H9 (cell line): ENCODE measurements at regions not wholly inside any gene's neighbourhood (a gene's known extent, or its start where the extent isn't known, plus 50 kb on each side); places are given as distances from the start of the nearest gene placed in this dataset.

ENCODE experiments used
- DNase-seq: peaks from one replicate; pipeline ENCODE4 v3.0.0-alpha.2; 2017
- H2AFZ ChIP-seq: one replicate; pipeline ENCODE4 v1.6.1; 2013; ENCODE audit warnings: mild to moderate bottlenecking, low read length, control low read depth, moderate library complexity
- H2AK5ac ChIP-seq: 2 replicates; pipeline ENCODE4 v1.6.1; 2013; ENCODE audit warnings: low read length, control low read depth, mixed read lengths; ENCODE audit not compliant: insufficient read length
- H2BK120ac ChIP-seq: one replicate; pipeline ENCODE4 v1.6.1; 2013; ENCODE audit warnings: low read depth, mild to moderate bottlenecking, low read length, control low read depth, inconsistent platforms; ENCODE audit not compliant: poor library complexity, severe bottlenecking
- H2BK12ac ChIP-seq: 2 replicates; pipeline ENCODE4 v1.6.1; 2013; ENCODE audit warnings: low read length, control low read depth, mixed read lengths, low read depth; ENCODE audit not compliant: insufficient read length
- H2BK15ac ChIP-seq: 2 replicates; pipeline ENCODE4 v1.6.1; 2013; ENCODE audit warnings: low read depth, low read length, control low read depth
- H2BK20ac ChIP-seq: one replicate; pipeline ENCODE4 v1.6.1; 2013; ENCODE audit warnings: low read depth, mild to moderate bottlenecking, low read length, control low read depth, inconsistent platforms; ENCODE audit not compliant: poor library complexity, severe bottlenecking
- H2BK5ac ChIP-seq: 2 replicates; pipeline ENCODE4 v1.6.1; 2013; ENCODE audit warnings: low read length, control low read depth, mixed read lengths; ENCODE audit not compliant: insufficient read length
- H3K14ac ChIP-seq: 2 replicates; pipeline ENCODE4 v1.6.1; 2013; ENCODE audit warnings: low read length, control low read depth; ENCODE audit not compliant: insufficient read depth
- H3K18ac ChIP-seq: 2 replicates; pipeline ENCODE4 v1.6.1; 2013; ENCODE audit warnings: low read depth, mild to moderate bottlenecking, mixed read lengths, low read length, control low read depth; ENCODE audit not compliant: insufficient read length
- H3K23ac ChIP-seq: 2 replicates; pipeline ENCODE4 v1.6.1; 2013; ENCODE audit warnings: low read length, control low read depth, mixed read lengths, low read depth; ENCODE audit not compliant: insufficient read length
- H3K23me2 ChIP-seq: 2 replicates; pipeline ENCODE4 v1.6.1; 2013; ENCODE audit warnings: low read depth, mild to moderate bottlenecking, mixed read lengths, low read length, control low read depth; ENCODE audit not compliant: insufficient read length, poor library complexity, severe bottlenecking
- H3K27ac ChIP-seq: 2 replicates; pipeline ENCODE4 v1.5.1; 2013; ENCODE audit warnings: low read length, control low read depth, mixed read lengths, low read depth; ENCODE audit not compliant: insufficient read length
- H3K27me3 ChIP-seq: 2 replicates; pipeline ENCODE4 v1.6.1; 2013; ENCODE audit warnings: low read length, control low read depth, inconsistent platforms; ENCODE audit not compliant: insufficient read depth
- H3K4ac ChIP-seq: 2 replicates; pipeline ENCODE4 v1.6.1; 2013; ENCODE audit warnings: low read depth, mild to moderate bottlenecking, control low read depth, inconsistent platforms, low read length, moderate library complexity
- H3K4me1 ChIP-seq: 2 replicates; pipeline ENCODE4 v1.6.1; 2013; ENCODE audit warnings: low read length, control low read depth, inconsistent platforms; ENCODE audit not compliant: insufficient read depth
- H3K4me2 ChIP-seq: 2 replicates; pipeline ENCODE4 v1.6.1; 2013; ENCODE audit warnings: low read length, control low read depth, mixed read lengths; ENCODE audit not compliant: insufficient read length, insufficient read depth
- H3K56ac ChIP-seq: 2 replicates; pipeline ENCODE4 v1.6.1; 2013; ENCODE audit warnings: low read depth, mild to moderate bottlenecking, mixed read lengths, low read length, control low read depth; ENCODE audit not compliant: insufficient read length
- H3K79me1 ChIP-seq: 2 replicates; pipeline ENCODE4 v1.6.1; 2013; ENCODE audit warnings: low read depth, mild to moderate bottlenecking, moderate library complexity, low read length, control low read depth, inconsistent platforms; ENCODE audit not compliant: insufficient read depth, poor library complexity, severe bottlenecking
- H3K79me2 ChIP-seq: 2 replicates; pipeline ENCODE4 v1.6.1; 2013; ENCODE audit warnings: low read length, control low read depth, inconsistent platforms; ENCODE audit not compliant: insufficient read depth
- H3K9ac ChIP-seq: 2 replicates; pipeline ENCODE4 v1.6.1; 2013; ENCODE audit warnings: low read length, control low read depth, mixed read lengths; ENCODE audit not compliant: insufficient read length; ENCODE audit errors: extremely low read depth
- H3K9me3 ChIP-seq: one replicate; pipeline ENCODE4 v1.6.1; 2013; ENCODE audit warnings: low read depth, low read length, inconsistent platforms; ENCODE audit not compliant: control insufficient read depth
- H3T11ph ChIP-seq: one replicate; pipeline ENCODE4 v1.6.1; 2013; ENCODE audit warnings: mild to moderate bottlenecking, low read length, control low read depth, inconsistent platforms
- H4K20me1 ChIP-seq: one replicate; pipeline ENCODE4 v1.6.1; 2013; ENCODE audit not compliant: control insufficient read depth, insufficient read length, insufficient read depth
- H4K5ac ChIP-seq: 2 replicates; pipeline ENCODE4 v1.6.1; 2013; ENCODE audit warnings: low read depth, mild to moderate bottlenecking, mixed read lengths, low read length, control low read depth; ENCODE audit not compliant: insufficient read length
- H4K8ac ChIP-seq: replicated peaks from 2 replicates; pipeline ENCODE4 v1.6.1; 2013; ENCODE audit warnings: low read length, control low read depth, mixed read lengths, low read depth; ENCODE audit not compliant: insufficient read length
- H4K91ac ChIP-seq: 2 replicates; pipeline ENCODE4 v1.6.1; 2013; ENCODE audit warnings: low read depth, mild to moderate bottlenecking, moderate library complexity, mixed read lengths, low read length, control low read depth; ENCODE audit not compliant: insufficient read length
- H3K27ac Mint-ChIP-seq, 3 experiments: 2 replicates in 2 of 3; 3 replicates in 1 of 3; pipeline ENCODE4 v1.8.0; 2020 to 2021; ENCODE audit warnings: mixed read lengths in 3 of 3, mild to moderate bottlenecking in 1 of 3, moderate library complexity in 1 of 3
- H3K27me3 Mint-ChIP-seq: 2 replicates; pipeline ENCODE4 v1.8.0; 2021; ENCODE audit warnings: low read depth, mild to moderate bottlenecking, moderate library complexity, mixed read lengths
- H3K36me3 Mint-ChIP-seq, 3 experiments: 2 replicates in 2 of 3; 3 replicates in 1 of 3; pipeline ENCODE4 v1.8.0; 2020 to 2021; ENCODE audit warnings: low read depth in 3 of 3, mixed read lengths in 3 of 3; ENCODE audit not compliant: insufficient read depth in 1 of 3
- H3K4me1 Mint-ChIP-seq, 2 experiments: 2 replicates each; pipeline ENCODE4 v1.8.0; 2020; ENCODE audit warnings: mixed read lengths in 2 of 2
- H3K4me3 Mint-ChIP-seq, 2 experiments: 2 replicates in 1 of 2; 3 replicates in 1 of 2; pipeline ENCODE4 v1.8.0; 2020 to 2021; ENCODE audit warnings: mild to moderate bottlenecking in 2 of 2, mixed read lengths in 2 of 2, moderate library complexity in 1 of 2
- H3K9me3 Mint-ChIP-seq, 2 experiments: 2 replicates in 1 of 2; 3 replicates in 1 of 2; pipeline ENCODE4 v1.8.0; 2020; ENCODE audit warnings: mild to moderate bottlenecking in 2 of 2, mixed read lengths in 2 of 2, moderate library complexity in 1 of 2
- CTCF ChIP-seq: fragments of 200-600 bp; sonication (generic); conservative IDR thresholded peaks from 3 replicates; pipeline ENCODE4 v1.8.0; 2021; ENCODE audit warnings: antibody characterized with exemption, mild to moderate bottlenecking
- WGBS: extraction: QIAGEN DNeasy Blood & Tissue Kit; methylation state at CpG from one replicate; pipeline ENCODE4 v1.1.7; 2013; ENCODE audit warnings: missing lambda C conversion rate, low lambda C conversion rate, mixed read lengths; ENCODE audit not compliant: insufficient read length; ENCODE audit errors: extremely low coverage; 5-methylcytosine and 5-hydroxymethylcytosine counted together

- H3K4me1 Mint-ChIP-seq = peaks cover 4 to 6% of the 10 kb centered on the region in 2 experiments; a peak in 2 of 4 replicates
- H3K27ac ChIP-seq = no peak overlapping the region
- H3K27ac Mint-ChIP-seq = no peak overlapping the region; a peak in 1 of 7 replicates
Measured at GRCh38 chr22:49365910-49366309, 461.8 kb downstream of the BRD1 start.

More at GRCh38 chr22:49365910-49366309, 461.8 kb downstream of the BRD1 start:
- Histone ChIP-seq H4K20me1 (no peaks in the 10 kb centered on the region), H3K9ac (no peak overlapping the region), H2BK120ac (no peak overlapping the region), H3K9me3 (no peaks in the 10 kb centered on the region), H3K14ac (no peak overlapping the region), H4K5ac (no peak overlapping the region), H3K4me2 (no peak overlapping the region), H3K18ac (no peak overlapping the region), H2BK15ac (no peak overlapping the region), H3K4me1 (no peaks in the 10 kb centered on the region), H3K79me1 (no peaks in the 10 kb centered on the region), H2BK20ac (no peak overlapping the region), H2BK5ac (no peak overlapping the region), H4K91ac (no peak overlapping the region), H3K23ac (no peak overlapping the region), H3K23me2 (no peaks in the 10 kb centered on the region), H3K27me3 (no peaks in the 10 kb centered on the region), H3K56ac (no peak overlapping the region), H2AFZ (no peak overlapping the region), H2AK5ac (no peak overlapping the region), H2BK12ac (no peak overlapping the region), H4K8ac (no peak overlapping the region), H3K79me2 (no peaks in the 10 kb centered on the region), H3T11ph (no peak overlapping the region), H3K4ac (no peak overlapping the region)
- no peak overlapping the region; a peak in 1 of 5 replicates for H3K4me3 Mint-ChIP-seq
- no peak for DNase-seq
- H3K27me3 Mint-ChIP-seq = peaks cover 17% of the 10 kb centered on the region
- peaks cover 0 to 2% (median 0%) of the 10 kb centered on the region in 3 experiments; a peak in 2 of 7 replicates for H3K36me3 Mint-ChIP-seq
- TF ChIP-seq CTCF = no peak
- WGBS = no CpG with 5 or more reads among the region's 14 CpGs
- peaks cover 3 to 5% of the 10 kb centered on the region in 2 experiments; a peak in 3 of 5 replicates for H3K9me3 Mint-ChIP-seq
